ENCODE measurements at regions not wholly inside any gene's neighbourhood (a gene's known extent, or its start where the extent isn't known, plus 50 kb on each side); places are given as distances from the start of the nearest gene placed in this dataset.

DNA sequence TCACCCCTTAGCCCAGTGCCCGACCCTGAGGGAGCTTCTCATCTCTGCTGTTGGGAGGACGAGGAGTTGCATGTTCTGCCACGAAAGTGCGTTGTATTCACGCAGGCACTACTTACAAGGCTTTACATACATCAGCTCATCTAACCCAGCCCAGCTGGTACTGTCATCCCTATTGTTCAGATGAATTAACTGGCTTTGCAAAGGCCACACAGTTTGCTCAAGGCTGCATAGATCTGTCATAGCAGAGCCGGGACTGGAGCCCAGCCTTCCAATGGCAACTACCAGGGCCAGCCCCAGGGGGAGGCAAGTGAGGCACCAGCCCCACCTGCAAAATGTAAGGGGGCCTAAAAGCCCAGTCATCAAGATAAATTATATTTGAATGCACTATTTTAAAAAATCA, 257.6 kb downstream of the NFATC2 start:
- no peak for ATAC-seq
- TF ChIP-seq RARB (CRISPR knock-in tag; IDR thresholded peaks at IDR 0.05) (no peak), ESRRG (CRISPR knock-in tag; IDR thresholded peaks at IDR 0.05) (no peak), CSDC2 (CRISPR knock-in tag; IDR thresholded peaks at IDR 0.05) (no peak), ZFP30 (CRISPR knock-in tag; IDR thresholded peaks at IDR 0.05) (no peak), ARNTL (CRISPR knock-in tag; IDR thresholded peaks at IDR 0.05; ENCODE audit: borderline replicate concordance, low read depth) (no peak), BACH2 (CRISPR knock-in tag; IDR thresholded peaks at IDR 0.05; ENCODE audit: borderline replicate concordance) (no peak), SNAI2 (CRISPR knock-in tag; IDR thresholded peaks at IDR 0.05) (no peak), PPARA (CRISPR knock-in tag; IDR thresholded peaks at IDR 0.05; ENCODE audit: borderline replicate concordance) (no peak)
- TF ChIP-seq, protein P1, sequence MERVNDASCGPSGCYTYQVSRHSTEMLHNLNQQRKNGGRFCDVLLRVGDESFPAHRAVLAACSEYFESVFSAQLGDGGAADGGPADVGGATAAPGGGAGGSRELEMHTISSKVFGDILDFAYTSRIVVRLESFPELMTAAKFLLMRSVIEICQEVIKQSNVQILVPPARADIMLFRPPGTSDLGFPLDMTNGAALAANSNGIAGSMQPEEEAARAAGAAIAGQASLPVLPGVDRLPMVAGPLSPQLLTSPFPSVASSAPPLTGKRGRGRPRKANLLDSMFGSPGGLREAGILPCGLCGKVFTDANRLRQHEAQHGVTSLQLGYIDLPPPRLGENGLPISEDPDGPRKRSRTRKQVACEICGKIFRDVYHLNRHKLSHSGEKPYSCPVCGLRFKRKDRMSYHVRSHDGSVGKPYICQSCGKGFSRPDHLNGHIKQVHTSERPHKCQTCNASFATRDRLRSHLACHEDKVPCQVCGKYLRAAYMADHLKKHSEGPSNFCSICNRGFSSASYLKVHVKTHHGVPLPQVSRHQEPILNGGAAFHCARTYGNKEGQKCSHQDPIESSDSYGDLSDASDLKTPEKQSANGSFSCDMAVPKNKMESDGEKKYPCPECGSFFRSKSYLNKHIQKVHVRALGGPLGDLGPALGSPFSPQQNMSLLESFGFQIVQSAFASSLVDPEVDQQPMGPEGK (CRISPR knock-in tag; IDR thresholded peaks at IDR 0.05; ENCODE audit: borderline replicate concordance) = no peak

DNA sequence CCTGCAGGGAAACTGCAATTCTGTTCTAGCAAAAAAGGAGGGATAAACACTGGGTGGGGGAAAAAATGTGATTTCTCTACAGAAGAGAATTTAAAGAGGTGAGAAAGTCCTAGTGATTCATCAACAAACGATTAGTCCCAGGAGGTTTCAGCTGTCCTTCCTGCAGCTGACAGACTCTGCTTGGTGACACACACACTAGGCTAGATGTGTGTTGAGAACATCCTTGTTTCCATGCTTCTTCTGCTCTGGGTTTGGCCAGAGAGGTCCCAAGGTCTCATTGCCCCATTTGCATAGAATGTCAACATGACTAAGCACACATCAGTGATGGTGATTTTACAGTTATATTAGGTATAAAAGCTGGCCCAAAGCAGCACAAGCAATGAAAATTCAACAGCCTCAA, 258.3 kb downstream of the NFATC2 start:
- TF ChIP-seq, protein P2, sequence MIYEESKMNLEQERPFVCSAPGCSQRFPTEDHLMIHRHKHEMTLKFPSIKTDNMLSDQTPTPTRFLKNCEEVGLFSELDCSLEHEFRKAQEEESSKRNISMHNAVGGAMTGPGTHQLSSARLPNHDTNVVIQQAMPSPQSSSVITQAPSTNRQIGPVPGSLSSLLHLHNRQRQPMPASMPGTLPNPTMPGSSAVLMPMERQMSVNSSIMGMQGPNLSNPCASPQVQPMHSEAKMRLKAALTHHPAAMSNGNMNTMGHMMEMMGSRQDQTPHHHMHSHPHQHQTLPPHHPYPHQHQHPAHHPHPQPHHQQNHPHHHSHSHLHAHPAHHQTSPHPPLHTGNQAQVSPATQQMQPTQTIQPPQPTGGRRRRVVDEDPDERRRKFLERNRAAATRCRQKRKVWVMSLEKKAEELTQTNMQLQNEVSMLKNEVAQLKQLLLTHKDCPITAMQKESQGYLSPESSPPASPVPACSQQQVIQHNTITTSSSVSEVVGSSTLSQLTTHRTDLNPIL (CRISPR knock-in tag; IDR thresholded peaks at IDR 0.05; ENCODE audit: low read depth) = no peak
- TF ChIP-seq ISL1 (CRISPR knock-in tag; IDR thresholded peaks at IDR 0.05) = no peak
- TF ChIP-seq TOX (CRISPR knock-in tag; IDR thresholded peaks at IDR 0.05; ENCODE audit: borderline replicate concordance) = no peak
- no peak for TF ChIP-seq CSDC2 (CRISPR knock-in tag; IDR thresholded peaks at IDR 0.05)
- no peak for TF ChIP-seq ZFP3 (CRISPR knock-in tag; IDR thresholded peaks at IDR 0.05)
- TF ChIP-seq RARB (CRISPR knock-in tag; IDR thresholded peaks at IDR 0.05) = no peak
- no peak for TF ChIP-seq ZNF565 (CRISPR knock-in tag; conservative IDR thresholded peaks at IDR 0.05; ENCODE audit: low read depth)
- no peak for TF ChIP-seq ESRRG (CRISPR knock-in tag; IDR thresholded peaks at IDR 0.05)
- TF ChIP-seq, protein P3, sequence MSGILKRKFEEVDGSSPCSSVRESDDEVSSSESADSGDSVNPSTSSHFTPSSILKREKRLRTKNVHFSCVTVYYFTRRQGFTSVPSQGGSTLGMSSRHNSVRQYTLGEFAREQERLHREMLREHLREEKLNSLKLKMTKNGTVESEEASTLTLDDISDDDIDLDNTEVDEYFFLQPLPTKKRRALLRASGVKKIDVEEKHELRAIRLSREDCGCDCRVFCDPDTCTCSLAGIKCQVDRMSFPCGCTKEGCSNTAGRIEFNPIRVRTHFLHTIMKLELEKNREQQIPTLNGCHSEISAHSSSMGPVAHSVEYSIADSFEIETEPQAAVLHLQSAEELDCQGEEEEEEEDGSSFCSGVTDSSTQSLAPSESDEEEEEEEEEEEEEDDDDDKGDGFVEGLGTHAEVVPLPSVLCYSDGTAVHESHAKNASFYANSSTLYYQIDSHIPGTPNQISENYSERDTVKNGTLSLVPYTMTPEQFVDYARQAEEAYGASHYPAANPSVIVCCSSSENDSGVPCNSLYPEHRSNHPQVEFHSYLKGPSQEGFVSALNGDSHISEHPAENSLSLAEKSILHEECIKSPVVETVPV (CRISPR knock-in tag; IDR thresholded peaks at IDR 0.05) = no peak
- TF ChIP-seq GLIS3 (CRISPR knock-in tag; IDR thresholded peaks at IDR 0.05) = no peak
- ATAC-seq = no peak

DNA sequence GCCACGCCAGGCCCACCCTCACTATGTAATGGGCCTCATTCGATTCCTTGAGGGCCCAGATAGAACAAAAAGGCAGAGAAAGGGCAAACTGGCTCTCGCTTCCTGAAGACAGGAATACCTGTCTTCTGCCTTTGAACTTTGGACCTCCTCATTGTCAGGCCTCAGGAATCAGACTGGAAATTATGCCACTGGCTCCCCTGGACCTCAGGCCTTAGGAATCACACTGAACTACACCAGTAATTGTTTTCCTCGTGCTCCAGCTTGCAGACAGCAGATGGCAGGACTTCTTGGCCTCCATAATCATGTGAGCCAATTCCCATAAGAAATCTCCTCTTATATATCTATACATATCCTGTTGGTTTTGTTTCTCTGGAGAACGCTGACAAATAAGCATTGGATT, 258.6 kb upstream of the KCNG1 start:
- ATAC-seq = no peak

More for the DNA sequence above, 258.6 kb upstream of the KCNG1 start:
- TF ChIP-seq ZC3H10 (CRISPR knock-in tag; IDR thresholded peaks at IDR 0.05) = no peak
- TF ChIP-seq ZNF70 (CRISPR knock-in tag; IDR thresholded peaks at IDR 0.05) = no peak
- no peak for TF ChIP-seq ZFP30 (CRISPR knock-in tag; IDR thresholded peaks at IDR 0.05)
- no peak for TF ChIP-seq TOX (CRISPR knock-in tag; IDR thresholded peaks at IDR 0.05; ENCODE audit: borderline replicate concordance)
- no peak for TF ChIP-seq PPARA (CRISPR knock-in tag; IDR thresholded peaks at IDR 0.05; ENCODE audit: borderline replicate concordance)
- no peak for TF ChIP-seq RARB (CRISPR knock-in tag; IDR thresholded peaks at IDR 0.05)
- no peak for TF ChIP-seq CSDC2 (CRISPR knock-in tag; IDR thresholded peaks at IDR 0.05)
- no peak for TF ChIP-seq SNAI2 (CRISPR knock-in tag; IDR thresholded peaks at IDR 0.05)
- no peak for TF ChIP-seq OSR1 (CRISPR knock-in tag; IDR thresholded peaks at IDR 0.05)
- no peak for TF ChIP-seq ESRRG (CRISPR knock-in tag; IDR thresholded peaks at IDR 0.05)
- TF ChIP-seq, protein P4, sequence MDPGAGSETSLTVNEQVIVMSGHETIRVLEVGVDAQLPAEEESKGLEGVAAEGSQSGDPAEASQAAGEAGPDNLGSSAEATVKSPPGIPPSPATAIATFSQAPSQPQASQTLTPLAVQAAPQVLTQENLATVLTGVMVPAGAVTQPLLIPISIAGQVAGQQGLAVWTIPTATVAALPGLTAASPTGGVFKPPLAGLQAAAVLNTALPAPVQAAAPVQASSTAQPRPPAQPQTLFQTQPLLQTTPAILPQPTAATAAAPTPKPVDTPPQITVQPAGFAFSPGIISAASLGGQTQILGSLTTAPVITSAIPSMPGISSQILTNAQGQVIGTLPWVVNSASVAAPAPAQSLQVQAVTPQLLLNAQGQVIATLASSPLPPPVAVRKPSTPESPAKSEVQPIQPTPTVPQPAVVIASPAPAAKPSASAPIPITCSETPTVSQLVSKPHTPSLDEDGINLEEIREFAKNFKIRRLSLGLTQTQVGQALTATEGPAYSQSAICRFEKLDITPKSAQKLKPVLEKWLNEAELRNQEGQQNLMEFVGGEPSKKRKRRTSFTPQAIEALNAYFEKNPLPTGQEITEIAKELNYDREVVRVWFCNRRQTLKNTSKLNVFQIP (CRISPR knock-in tag; IDR thresholded peaks at IDR 0.05; ENCODE audit: borderline replicate concordance, low read depth) = no peak
- no peak for TF ChIP-seq ZNF8 (CRISPR knock-in tag; IDR thresholded peaks at IDR 0.05)
- TF ChIP-seq, protein P3 (CRISPR knock-in tag; IDR thresholded peaks at IDR 0.05) = no peak
- TF ChIP-seq, protein P5, sequence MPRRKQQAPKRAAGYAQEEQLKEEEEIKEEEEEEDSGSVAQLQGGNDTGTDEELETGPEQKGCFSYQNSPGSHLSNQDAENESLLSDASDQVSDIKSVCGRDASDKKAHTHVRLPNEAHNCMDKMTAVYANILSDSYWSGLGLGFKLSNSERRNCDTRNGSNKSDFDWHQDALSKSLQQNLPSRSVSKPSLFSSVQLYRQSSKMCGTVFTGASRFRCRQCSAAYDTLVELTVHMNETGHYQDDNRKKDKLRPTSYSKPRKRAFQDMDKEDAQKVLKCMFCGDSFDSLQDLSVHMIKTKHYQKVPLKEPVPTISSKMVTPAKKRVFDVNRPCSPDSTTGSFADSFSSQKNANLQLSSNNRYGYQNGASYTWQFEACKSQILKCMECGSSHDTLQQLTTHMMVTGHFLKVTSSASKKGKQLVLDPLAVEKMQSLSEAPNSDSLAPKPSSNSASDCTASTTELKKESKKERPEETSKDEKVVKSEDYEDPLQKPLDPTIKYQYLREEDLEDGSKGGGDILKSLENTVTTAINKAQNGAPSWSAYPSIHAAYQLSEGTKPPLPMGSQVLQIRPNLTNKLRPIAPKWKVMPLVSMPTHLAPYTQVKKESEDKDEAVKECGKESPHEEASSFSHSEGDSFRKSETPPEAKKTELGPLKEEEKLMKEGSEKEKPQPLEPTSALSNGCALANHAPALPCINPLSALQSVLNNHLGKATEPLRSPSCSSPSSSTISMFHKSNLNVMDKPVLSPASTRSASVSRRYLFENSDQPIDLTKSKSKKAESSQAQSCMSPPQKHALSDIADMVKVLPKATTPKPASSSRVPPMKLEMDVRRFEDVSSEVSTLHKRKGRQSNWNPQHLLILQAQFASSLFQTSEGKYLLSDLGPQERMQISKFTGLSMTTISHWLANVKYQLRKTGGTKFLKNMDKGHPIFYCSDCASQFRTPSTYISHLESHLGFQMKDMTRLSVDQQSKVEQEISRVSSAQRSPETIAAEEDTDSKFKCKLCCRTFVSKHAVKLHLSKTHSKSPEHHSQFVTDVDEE (CRISPR knock-in tag; IDR thresholded peaks at IDR 0.05) = no peak
- TF ChIP-seq, protein P1 (CRISPR knock-in tag; IDR thresholded peaks at IDR 0.05; ENCODE audit: borderline replicate concordance) = no peak
- TF ChIP-seq ARNTL (CRISPR knock-in tag; IDR thresholded peaks at IDR 0.05; ENCODE audit: borderline replicate concordance, low read depth) = no peak

Data from SK-N-SH treated with all-trans-retinoic acid at 6 μM for 48 hours (cell line).